PC-9 (cell line): ENCODE measurements at regions not wholly inside any gene's neighbourhood (a gene's known extent, or its start where the extent isn't known, plus 50 kb on each side); places are given as distances from the start of the nearest gene placed in this dataset.
"Not testable (repeated sequence)": the region's sequence is repeated elsewhere in the genome, so short reads cannot be mapped to it uniquely, and the experiment has no call there.

Source experiments
- CTCF ChIP-seq: fragments of 200-600 bp; sonication (generic); conservative IDR thresholded peaks from 2 replicates; pipeline ENCODE4 v1.6.1; 2017; ENCODE audit warnings: mixed run types, antibody characterized with exemption, mild to moderate bottlenecking, moderate library complexity
- EZH2 ChIP-seq: fragments of 200-600 bp; sonication (generic); IDR thresholded peaks from 2 replicates; pipeline ENCODE4 v1.8.0; 2017; ENCODE audit warnings: antibody characterized with exemption, low read depth

- not testable (repeated sequence) for TF ChIP-seq CTCF, EZH2
Measured at GRCh38 chr3:27551413-27551812, 67.2 kb upstream of the SLC4A7 start.
